DND-41 (cell line): ENCODE measurements at regions not wholly inside any gene's neighbourhood (a gene's known extent, or its start where the extent isn't known, plus 50 kb on each side); places are given as distances from the start of the nearest gene placed in this dataset.

Experiments used
- CTCF ChIP-seq: IDR thresholded peaks from 2 replicates; pipeline ENCODE4 v1.5.1; 2012; ENCODE audit warnings: borderline replicate concordance, low read length, moderate library complexity, mild to moderate bottlenecking; ENCODE audit not compliant: poor library complexity, severe bottlenecking; ENCODE audit errors: extremely low read depth
- EZH2 ChIP-seq: IDR thresholded peaks from 3 replicates; pipeline ENCODE4 v1.6.1; 2012; ENCODE audit warnings: borderline replicate concordance, low read depth, mild to moderate bottlenecking, moderate library complexity, low read length, inconsistent platforms; ENCODE audit not compliant: severe bottlenecking

- TF ChIP-seq CTCF (no peak), EZH2 (no peak)
Measured at GRCh38 chr13:111451402-111451801, 131.0 kb downstream of the TEX29 start.
